HepG2 (cell line): ENCODE measurements at regions not wholly inside any gene's neighbourhood (a gene's known extent, or its start where the extent isn't known, plus 50 kb on each side); places are given as distances from the start of the nearest gene placed in this dataset.

Experiments used
- ATAC-seq: fragments of 200-7000 bp; cut with Tn5 transposase; 3 replicates; pipeline ENCODE4 v1.9.1; 2020; ENCODE audit warnings: mild to moderate bottlenecking, moderate library complexity
- BruUV-seq: library from RNA; stranded (reverse); fragments of 400-500 nt; replicated peaks from 2 replicates; lab custom pipeline; 2021; lab: Mats Ljungman, UMichigan
- CTCF ChIA-PET: fragments of 300-600 bp; formaldehyde crosslinking; extraction: SDS; loops from one replicate; lab custom pipeline; 2021; ENCODE audit warnings: low total read pairs, inconsistent platforms, low intra/inter-chr PET ratio; lab: Yijun Ruan, JAX
- POLR2A ChIA-PET: fragments of 350-600 bp; sonication (Branson Sonifier 250); formaldehyde crosslinking; loops from one replicate; lab custom pipeline; 2020; ENCODE audit warnings: antibody characterized with exemption, inconsistent platforms; lab: Yijun Ruan, JAX
- DNase-seq: peaks from one replicate; pipeline ENCODE4 v3.0.0-alpha.2; 2015; ENCODE audit warnings: low spot score
- FAIRE-seq: peaks from 3 replicates; lab custom pipeline; 2011; peaks lifted over from hg19 to GRCh38; lab: Jason Lieb, UNC
- H2AFZ ChIP-seq: one replicate; pipeline ENCODE4 v1.6.1; 2011; ENCODE audit warnings: low read length, inconsistent platforms
- H3K27ac ChIP-seq: fragments of 300-600 bp; 3 replicates; pipeline ENCODE4 v1.8.0; 2011; ENCODE audit warnings: mixed run types, mild to moderate bottlenecking, mixed read lengths, low read length, inconsistent platforms; ENCODE audit not compliant: insufficient read depth; ENCODE audit errors: extremely low read length
- H3K27me3 ChIP-seq, 2 experiments: fragments of 200-600 bp in 1 of 2; 2 replicates in 1 of 2; 3 replicates in 1 of 2; pipeline versions ENCODE4 v1.6.0 to v1.8.0; 2011; ENCODE audit warnings: low read length in 2 of 2, mild to moderate bottlenecking in 2 of 2, moderate library complexity in 2 of 2, inconsistent platforms in 1 of 2; ENCODE audit not compliant: insufficient read depth in 2 of 2, control insufficient read depth in 1 of 2
- H3K36me3 ChIP-seq, 2 experiments: fragments of 200-600 bp in 1 of 2; replicated peaks in 1 of 2; 2 replicates in 1 of 2; 3 replicates in 1 of 2; pipeline versions ENCODE4 v1.5.1 to v1.8.0; 2011; ENCODE audit warnings: low read length in 2 of 2, inconsistent platforms in 1 of 2; ENCODE audit not compliant: insufficient read depth in 2 of 2, control insufficient read depth in 1 of 2
- H3K4me1 ChIP-seq: 2 replicates; pipeline ENCODE4 v1.5.1; 2012; ENCODE audit warnings: low read length, inconsistent platforms; ENCODE audit not compliant: insufficient read depth
- H3K4me2 ChIP-seq: 2 replicates; pipeline ENCODE4 v1.6.0; 2011; ENCODE audit warnings: low read depth, low read length, inconsistent platforms
- H3K4me3 ChIP-seq, 3 experiments: fragments of 200-600 bp in 1 of 3; sonication (generic), shearing (Covaris generic) in 1 of 3; replicated peaks in 1 of 3; 2 replicates each; pipeline ENCODE4 v1.5.1; 2011 to 2016; ENCODE audit warnings: low read length in 3 of 3, inconsistent platforms in 2 of 3, low read depth in 2 of 3, mild to moderate bottlenecking in 2 of 3, control low read depth in 1 of 3, mixed read lengths in 1 of 3; ENCODE audit not compliant: insufficient read depth in 1 of 3
- H3K79me2 ChIP-seq: one replicate; pipeline ENCODE4 v1.6.1; 2011; ENCODE audit warnings: low read length, inconsistent platforms; ENCODE audit not compliant: insufficient read depth
- H3K9ac ChIP-seq: 2 replicates; pipeline ENCODE4 v1.6.0; 2011; ENCODE audit warnings: mild to moderate bottlenecking, low read depth, low read length, inconsistent platforms; ENCODE audit not compliant: insufficient read depth
- H3K9me3 ChIP-seq: 2 replicates; pipeline ENCODE4 v1.5.1; 2012; ENCODE audit warnings: mild to moderate bottlenecking, low read length
- H4K20me1 ChIP-seq: 2 replicates; pipeline ENCODE4 v1.6.0; 2011; ENCODE audit warnings: inconsistent platforms, mild to moderate bottlenecking, low read length, moderate library complexity; ENCODE audit not compliant: insufficient read depth
- BRF2 ChIP-seq: sonication (generic); formaldehyde crosslinking; IDR thresholded peaks from 2 replicates; pipeline ENCODE4 v1.8.1; 2022; ENCODE audit warnings: mild to moderate bottlenecking, missing genetic modification reagents
- ETV5 ChIP-seq: IDR thresholded peaks from 2 replicates; pipeline ENCODE4 v1.6.1; 2018; ENCODE audit warnings: missing biosample characterization, missing genetic modification reagents, inconsistent platforms, borderline replicate concordance
- FOXP4 ChIP-seq: sonication (generic); formaldehyde crosslinking; IDR thresholded peaks from 2 replicates; pipeline ENCODE4 v1.4.0; 2020; ENCODE audit warnings: missing genetic modification reagents
- HOMEZ ChIP-seq: IDR thresholded peaks from 2 replicates; pipeline ENCODE4 v1.6.1; 2016; ENCODE audit warnings: low read depth
- KDM6A ChIP-seq: IDR thresholded peaks from 2 replicates; pipeline ENCODE4 v1.6.1; 2016; ENCODE audit warnings: low read depth
- KLF13 ChIP-seq: sonication (generic); formaldehyde crosslinking; IDR thresholded peaks from 2 replicates; pipeline ENCODE4 v1.4.0; 2020; ENCODE audit warnings: mild to moderate bottlenecking, missing genetic modification reagents
- MEF2D ChIP-seq: sonication (generic); formaldehyde crosslinking; IDR thresholded peaks from 2 replicates; pipeline ENCODE4 v1.5.1; 2020; ENCODE audit warnings: mild to moderate bottlenecking, missing genetic modification reagents
- MIER3 ChIP-seq: IDR thresholded peaks from 2 replicates; pipeline ENCODE4 v1.6.1; 2016; ENCODE audit warnings: missing compliant biosample characterization, borderline replicate concordance
- RFX5 ChIP-seq: IDR thresholded peaks from 2 replicates; pipeline ENCODE4 v1.6.1; 2011; ENCODE audit warnings: low read depth, low read length, improper control_type of control experiment
- RNF2 ChIP-seq: fragments of 450-650 bp; conservative IDR thresholded peaks from 2 replicates; pipeline ENCODE4 v1.6.1; 2016; ENCODE audit warnings: low read depth
- SSRP1 ChIP-seq: IDR thresholded peaks from 2 replicates; pipeline ENCODE4 v1.6.1; 2016; ENCODE audit warnings: control low read depth
- TAF15 ChIP-seq: fragments of 200-400 bp; formaldehyde crosslinking; IDR thresholded peaks from one replicate; pipeline ENCODE4 v1.6.1; 2018; ENCODE audit warnings: mild to moderate bottlenecking, low read depth, low read length; ENCODE audit not compliant: poor library complexity, severe bottlenecking
- TMF1 ChIP-seq: sonication (generic); formaldehyde crosslinking; IDR thresholded peaks from 2 replicates; pipeline ENCODE4 v1.8.1; 2022; ENCODE audit warnings: low read depth, missing genetic modification reagents
- TRIM24 ChIP-seq: sonication (generic); formaldehyde crosslinking; IDR thresholded peaks from 2 replicates; pipeline ENCODE4 v1.8.0; 2022; ENCODE audit warnings: mild to moderate bottlenecking, missing genetic modification reagents
- ZNF101 ChIP-seq: sonication (generic); formaldehyde crosslinking; IDR thresholded peaks from 2 replicates; pipeline ENCODE4 v1.4.0; 2020; ENCODE audit warnings: mild to moderate bottlenecking, low read depth, missing genetic modification reagents, borderline replicate concordance
- ZNF12 ChIP-seq: sonication (generic); formaldehyde crosslinking; IDR thresholded peaks from 2 replicates; pipeline ENCODE4 v1.5.0; 2020; ENCODE audit warnings: missing genetic modification reagents
- ZNF263 ChIP-seq: sonication (generic); formaldehyde crosslinking; IDR thresholded peaks from 2 replicates; pipeline ENCODE4 v1.4.0; 2020; ENCODE audit warnings: missing genetic modification reagents
- ZNF564 ChIP-seq: sonication (generic); formaldehyde crosslinking; IDR thresholded peaks from 2 replicates; pipeline ENCODE4 v1.8.1; 2023; ENCODE audit warnings: mild to moderate bottlenecking, missing genetic modification reagents
- ZNF615 ChIP-seq: sonication (generic); formaldehyde crosslinking; IDR thresholded peaks from 2 replicates; pipeline ENCODE4 v1.5.0; 2020; ENCODE audit warnings: mild to moderate bottlenecking, missing genetic modification reagents, borderline replicate concordance
- ZNF780A ChIP-seq: sonication (generic); formaldehyde crosslinking; IDR thresholded peaks from 2 replicates; pipeline ENCODE4 v1.8.0; 2022; ENCODE audit warnings: mild to moderate bottlenecking, missing genetic modification reagents, moderate library complexity
- WGBS: methylation state at CpG from one replicate; pipeline ENCODE4 v1.1.6; 2017; ENCODE audit warnings: low lambda C conversion rate; 5-methylcytosine and 5-hydroxymethylcytosine counted together
- in situ Hi-C: cut with HindIII; loops from 2 replicates; pipeline ENCODE4 v1.10.0; 2017; ENCODE audit warnings: low pct_unique_long_range_greater_than_20kb; ENCODE audit not compliant: extremely low pct_ligation_motif_present
- intact Hi-C: fragments of 100-400 bp; cut with micrococcal nuclease; formaldehyde crosslinking; loops from one replicate; pipeline ENCODE4 v1.10.0; 2022; ENCODE audit not compliant: unreplicated experiment

- Histone ChIP-seq H3K9ac (no peak overlapping the region), H3K27me3 (peaks cover 5 to 48% of the 10 kb centered on the region in 2 experiments; a peak in 4 of 5 replicates), H3K4me2 (no peak overlapping the region), H2AFZ (no peak overlapping the region), H3K79me2 (no peaks in the 10 kb centered on the region), H4K20me1 (no peaks in the 10 kb centered on the region), H3K4me3 (no peak overlapping the region), H3K27ac (no peak overlapping the region), H3K36me3 (no peaks in the 10 kb centered on the region), H3K9me3 (no peaks in the 10 kb centered on the region), H3K4me1 (no peaks in the 10 kb centered on the region)
- FAIRE-seq = no peak
- in situ Hi-C loops = no loop called here
- TF ChIP-seq TAF15 (no peak), HOMEZ (CRISPR knock-in tag) (no peak), MEF2D (no peak), KDM6A (no peak), TMF1 (CRISPR knock-in tag) (no peak), KLF13 (CRISPR knock-in tag) (no peak), ZNF564 (no peak), FOXP4 (no peak), ETV5 (CRISPR knock-in tag) (no peak), ZNF263 (no peak), TRIM24 (no peak), RFX5 (no peak), BRF2 (CRISPR knock-in tag) (no peak), SSRP1 (CRISPR knock-in tag) (no peak), ZNF615 (CRISPR knock-in tag) (no peak), ZNF12 (CRISPR knock-in tag) (no peak), RNF2 (no peak), MIER3 (CRISPR knock-in tag) (no peak), ZNF101 (CRISPR knock-in tag) (no peak), ZNF780A (CRISPR knock-in tag) (no peak)
- BruUV-seq = no TSS peak
- DNase-seq = no peak
- intact Hi-C loops = no loop called here
- ATAC-seq = no peak
- 56% methylated on average over 12 of the region's 23 CpGs for WGBS
- POLR2A ChIA-PET = no interaction called here
- CTCF ChIA-PET = no interaction called here
Measured at GRCh38 chr5:2179861-2180260, 297.1 kb upstream of the IRX4 start.
